HEK293 (cell line): ENCODE measurements at regions not wholly inside any gene's neighbourhood (a gene's known extent, or its start where the extent isn't known, plus 50 kb on each side); places are given as distances from the start of the nearest gene placed in this dataset.

ENCODE experiments used
- CTCF ChIA-PET: fragments of 350-600 bp; formaldehyde crosslinking; extraction: SDS; loops from one replicate; lab custom pipeline; 2021; ENCODE audit warnings: antibody characterized with exemption; lab: Yijun Ruan, JAX
- POLR2A ChIA-PET: fragments of 300-600 bp; formaldehyde crosslinking; extraction: SDS; loops from one replicate; lab custom pipeline; 2020; ENCODE audit warnings: antibody characterized with exemption, inconsistent platforms; lab: Yijun Ruan, JAX
- H3K27ac ChIP-seq: fragments of 200-500 bp; sonication (Bioruptor generic); 2 replicates; pipeline ENCODE4 v1.5.1; 2014; ENCODE audit warnings: low read depth, low read length, control low read depth, inconsistent platforms; ENCODE audit errors: extremely low read depth
- H3K36me3 ChIP-seq, 2 experiments: fragments of 200-500 bp in 1 of 2; sonication (Bioruptor generic) in 1 of 2; 1 replicate in 1 of 2; 2 replicates in 1 of 2; pipeline ENCODE4 v1.5.1; 2014 to 2017; ENCODE audit warnings: inconsistent platforms in 2 of 2, low read length in 2 of 2; ENCODE audit not compliant: control insufficient read depth in 2 of 2, insufficient read depth in 1 of 2
- H3K4me1 ChIP-seq: fragments of 200-500 bp; sonication (Bioruptor generic); 2 replicates; pipeline ENCODE4 v1.5.1; 2014; ENCODE audit warnings: mild to moderate bottlenecking, low read length, inconsistent platforms; ENCODE audit not compliant: control insufficient read depth, insufficient read depth
- H3K4me3 ChIP-seq: 2 replicates; pipeline ENCODE4 v1.5.1; 2011; ENCODE audit warnings: low read depth, mild to moderate bottlenecking, control low read depth, low read length, moderate library complexity
- H3K9me3 ChIP-seq: fragments of 200-500 bp; sonication (Bioruptor generic); 2 replicates; pipeline ENCODE4 v1.5.1; 2014; ENCODE audit warnings: low read depth, low read length, inconsistent platforms; ENCODE audit not compliant: control insufficient read depth, insufficient read depth
- GLIS2 ChIP-seq: fragments of 450-650 bp; formaldehyde crosslinking; IDR thresholded peaks from 2 replicates; pipeline ENCODE4 v1.5.1; 2016; ENCODE audit warnings: missing biosample characterization, missing genetic modification characterization
- KLF1 ChIP-seq: fragments of 450-650 bp; formaldehyde crosslinking; IDR thresholded peaks from 2 replicates; pipeline ENCODE4 v1.5.1; 2016; ENCODE audit warnings: missing biosample characterization, missing genetic modification characterization
- SALL2 ChIP-seq: fragments of 450-650 bp; formaldehyde crosslinking; IDR thresholded peaks from 2 replicates; pipeline ENCODE4 v1.5.0; 2017; ENCODE audit warnings: missing biosample characterization, mild to moderate bottlenecking, missing genetic modification characterization, borderline replicate concordance
- SETDB1 ChIP-seq: IDR thresholded peaks from one replicate; pipeline ENCODE4 v1.6.1; 2017; ENCODE audit warnings: mild to moderate bottlenecking, low read length, moderate library complexity, mixed read lengths; ENCODE audit not compliant: insufficient read length
- TRIM28 ChIP-seq: IDR thresholded peaks from 2 replicates; pipeline ENCODE4 v1.6.1; 2011; ENCODE audit warnings: low read length, control low read depth, borderline replicate concordance
- ZFP41 ChIP-seq: fragments of 450-650 bp; formaldehyde crosslinking; IDR thresholded peaks from 2 replicates; pipeline ENCODE4 v1.5.1; 2016; ENCODE audit warnings: missing biosample characterization, missing genetic modification characterization, borderline replicate concordance
- ZNF146 ChIP-seq: fragments of 450-650 bp; formaldehyde crosslinking; IDR thresholded peaks from 2 replicates; pipeline ENCODE4 v1.5.1; 2016; ENCODE audit warnings: missing biosample characterization, missing genetic modification characterization
- ZNF324 ChIP-seq: fragments of 450-650 bp; formaldehyde crosslinking; IDR thresholded peaks from 2 replicates; pipeline ENCODE4 v1.5.1; 2016; ENCODE audit warnings: missing biosample characterization, missing genetic modification characterization
- ZNF416 ChIP-seq: fragments of 450-650 bp; formaldehyde crosslinking; IDR thresholded peaks from 2 replicates; pipeline ENCODE4 v1.5.1; 2016; ENCODE audit warnings: missing biosample characterization, missing genetic modification characterization
- ZNF544 ChIP-seq: fragments of 450-650 bp; formaldehyde crosslinking; IDR thresholded peaks from 2 replicates; pipeline ENCODE4 v1.5.0; 2017; ENCODE audit warnings: missing biosample characterization, missing genetic modification characterization
- ZNF548 ChIP-seq: fragments of 450-650 bp; formaldehyde crosslinking; IDR thresholded peaks from 2 replicates; pipeline ENCODE4 v1.5.1; 2016; ENCODE audit warnings: missing biosample characterization, missing genetic modification characterization
- ZNF596 ChIP-seq: fragments of 450-650 bp; IDR thresholded peaks from 2 replicates; pipeline ENCODE4 v1.5.0; 2018; ENCODE audit warnings: missing biosample characterization, mild to moderate bottlenecking, missing genetic modification characterization, moderate library complexity
- ZNF768 ChIP-seq: fragments of 450-650 bp; formaldehyde crosslinking; IDR thresholded peaks from 2 replicates; pipeline ENCODE4 v1.5.1; 2018; ENCODE audit warnings: missing biosample characterization, mild to moderate bottlenecking, missing genetic modification characterization
- ZXDB ChIP-seq: fragments of 450-650 bp; formaldehyde crosslinking; IDR thresholded peaks from 2 replicates; pipeline ENCODE4 v1.5.1; 2016; ENCODE audit warnings: missing biosample characterization, missing genetic modification characterization
- TF ChIP-seq, protein P1 (sequence below): fragments of 450-650 bp; formaldehyde crosslinking; IDR thresholded peaks from 2 replicates; pipeline ENCODE4 v1.5.1; 2017; ENCODE audit warnings: missing biosample characterization, missing genetic modification characterization
- TF ChIP-seq, protein P2 (sequence below): fragments of 450-650 bp; formaldehyde crosslinking; IDR thresholded peaks from 2 replicates; pipeline ENCODE4 v1.5.1; 2016; ENCODE audit warnings: missing biosample characterization, missing genetic modification characterization
- TF ChIP-seq, protein P3 (sequence below): fragments of 450-650 bp; formaldehyde crosslinking; IDR thresholded peaks from 2 replicates; pipeline ENCODE4 v1.5.1; 2016; ENCODE audit warnings: missing biosample characterization, missing genetic modification characterization

DNA sequence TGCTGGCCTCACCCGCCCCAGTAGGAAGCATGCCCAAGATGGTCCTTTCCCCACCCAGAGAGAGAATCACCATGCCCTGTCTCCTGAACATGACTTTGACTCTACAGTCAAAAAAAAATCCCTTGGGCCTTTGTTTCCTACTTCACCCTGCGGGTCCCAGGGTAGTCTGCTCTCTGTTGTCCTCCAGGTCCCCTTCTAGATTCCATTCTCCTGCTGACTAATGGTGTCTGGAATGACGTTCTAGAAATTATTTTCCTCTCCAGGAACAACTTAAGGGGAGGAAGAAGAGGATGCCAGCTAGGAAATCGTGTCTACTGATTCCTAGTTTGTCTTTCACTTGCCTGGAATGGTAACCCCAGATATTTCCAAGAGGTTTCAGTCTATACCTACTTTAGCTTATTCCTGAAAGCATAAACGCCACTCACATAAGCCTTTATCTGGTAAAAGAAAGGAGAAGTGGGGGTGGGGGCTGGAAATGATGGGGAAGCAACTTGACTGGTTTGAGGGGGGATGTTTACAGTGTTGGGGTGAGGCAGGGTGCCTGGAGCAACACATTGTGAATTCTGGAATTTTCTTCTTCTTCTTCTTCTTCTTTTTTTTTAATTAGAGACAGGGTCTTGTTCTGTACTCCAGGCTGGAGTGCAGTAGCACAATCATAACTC lies 93.9 kb downstream of the SNX18 start (continued):
- TF ChIP-seq, protein P1, sequence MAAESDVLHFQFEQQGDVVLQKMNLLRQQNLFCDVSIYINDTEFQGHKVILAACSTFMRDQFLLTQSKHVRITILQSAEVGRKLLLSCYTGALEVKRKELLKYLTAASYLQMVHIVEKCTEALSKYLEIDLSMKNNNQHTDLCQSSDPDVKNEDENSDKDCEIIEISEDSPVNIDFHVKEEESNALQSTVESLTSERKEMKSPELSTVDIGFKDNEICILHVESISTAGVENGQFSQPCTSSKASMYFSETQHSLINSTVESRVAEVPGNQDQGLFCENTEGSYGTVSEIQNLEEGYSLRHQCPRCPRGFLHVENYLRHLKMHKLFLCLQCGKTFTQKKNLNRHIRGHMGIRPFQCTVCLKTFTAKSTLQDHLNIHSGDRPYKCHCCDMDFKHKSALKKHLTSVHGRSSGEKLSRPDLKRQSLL (tag by site-specific recombination): no peak
- TF ChIP-seq SALL2 (tag by site-specific recombination) (no peak), ZNF596 (no peak), ZXDB (tag by site-specific recombination) (no peak), ZNF548 (tag by site-specific recombination) (no peak)
- TF ChIP-seq, protein P2, sequence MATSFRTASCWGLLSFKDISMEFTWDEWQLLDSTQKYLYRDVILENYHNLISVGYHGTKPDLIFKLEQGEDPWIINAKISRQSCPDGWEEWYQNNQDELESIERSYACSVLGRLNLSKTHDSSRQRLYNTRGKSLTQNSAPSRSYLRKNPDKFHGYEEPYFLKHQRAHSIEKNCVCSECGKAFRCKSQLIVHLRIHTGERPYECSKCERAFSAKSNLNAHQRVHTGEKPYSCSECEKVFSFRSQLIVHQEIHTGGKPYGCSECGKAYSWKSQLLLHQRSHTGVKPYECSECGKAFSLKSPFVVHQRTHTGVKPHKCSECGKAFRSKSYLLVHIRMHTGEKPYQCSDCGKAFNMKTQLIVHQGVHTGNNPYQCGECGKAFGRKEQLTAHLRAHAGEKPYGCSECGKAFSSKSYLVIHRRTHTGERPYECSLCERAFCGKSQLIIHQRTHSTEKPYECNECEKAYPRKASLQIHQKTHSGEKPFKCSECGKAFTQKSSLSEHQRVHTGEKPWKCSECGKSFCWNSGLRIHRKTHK (tag by site-specific recombination): no peak
- TF ChIP-seq, all 188 proteins: peak for 0

DNA sequence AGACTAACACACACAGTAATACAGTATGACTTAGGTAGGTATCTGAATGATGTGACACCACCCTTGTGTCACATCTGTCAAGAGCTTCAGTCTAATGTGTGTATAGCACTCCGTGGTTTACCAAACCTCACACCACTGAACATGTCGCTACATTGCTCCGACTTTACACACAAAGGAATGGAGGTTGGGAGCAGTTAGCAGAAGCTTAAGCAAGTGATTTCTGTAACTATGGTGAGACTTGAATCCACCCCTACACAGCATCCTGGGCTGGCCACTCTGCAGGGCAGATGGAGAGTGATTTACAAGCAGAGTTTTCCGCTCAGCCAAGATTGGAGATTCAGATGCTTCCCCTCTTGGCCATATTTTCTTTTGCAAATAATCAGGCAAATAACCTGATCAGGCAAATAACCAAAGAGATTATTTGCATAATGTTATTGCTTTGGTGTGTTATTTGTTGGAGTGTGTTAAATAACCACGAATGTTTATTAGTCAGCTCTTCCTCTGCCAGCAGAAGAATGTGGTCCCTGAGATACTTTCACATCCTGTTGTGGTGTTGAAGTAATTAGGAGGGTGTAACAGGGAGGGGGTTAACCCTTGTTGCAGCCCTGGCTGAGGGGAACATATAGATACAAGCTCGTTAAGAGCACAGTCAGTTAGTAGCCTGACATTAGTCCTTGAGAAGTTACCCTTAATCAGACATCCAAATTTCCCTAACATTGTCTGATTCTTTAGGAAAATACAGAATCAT lies 92.8 kb downstream of the SNX18 start:
- no peaks in the 10 kb centered on the region for H3K9me3 ChIP-seq
- TF ChIP-seq KLF1 (tag by site-specific recombination) (no peak), ZNF768 (tag by site-specific recombination) (no peak), ZNF324 (tag by site-specific recombination) (no peak), ZNF146 (tag by site-specific recombination) (no peak), ZNF544 (tag by site-specific recombination) (no peak), TRIM28 (no peak), ZNF416 (tag by site-specific recombination) (no peak), ZFP41 (no peak), GLIS2 (no peak), SETDB1 (no peak)
- TF ChIP-seq, protein P3, sequence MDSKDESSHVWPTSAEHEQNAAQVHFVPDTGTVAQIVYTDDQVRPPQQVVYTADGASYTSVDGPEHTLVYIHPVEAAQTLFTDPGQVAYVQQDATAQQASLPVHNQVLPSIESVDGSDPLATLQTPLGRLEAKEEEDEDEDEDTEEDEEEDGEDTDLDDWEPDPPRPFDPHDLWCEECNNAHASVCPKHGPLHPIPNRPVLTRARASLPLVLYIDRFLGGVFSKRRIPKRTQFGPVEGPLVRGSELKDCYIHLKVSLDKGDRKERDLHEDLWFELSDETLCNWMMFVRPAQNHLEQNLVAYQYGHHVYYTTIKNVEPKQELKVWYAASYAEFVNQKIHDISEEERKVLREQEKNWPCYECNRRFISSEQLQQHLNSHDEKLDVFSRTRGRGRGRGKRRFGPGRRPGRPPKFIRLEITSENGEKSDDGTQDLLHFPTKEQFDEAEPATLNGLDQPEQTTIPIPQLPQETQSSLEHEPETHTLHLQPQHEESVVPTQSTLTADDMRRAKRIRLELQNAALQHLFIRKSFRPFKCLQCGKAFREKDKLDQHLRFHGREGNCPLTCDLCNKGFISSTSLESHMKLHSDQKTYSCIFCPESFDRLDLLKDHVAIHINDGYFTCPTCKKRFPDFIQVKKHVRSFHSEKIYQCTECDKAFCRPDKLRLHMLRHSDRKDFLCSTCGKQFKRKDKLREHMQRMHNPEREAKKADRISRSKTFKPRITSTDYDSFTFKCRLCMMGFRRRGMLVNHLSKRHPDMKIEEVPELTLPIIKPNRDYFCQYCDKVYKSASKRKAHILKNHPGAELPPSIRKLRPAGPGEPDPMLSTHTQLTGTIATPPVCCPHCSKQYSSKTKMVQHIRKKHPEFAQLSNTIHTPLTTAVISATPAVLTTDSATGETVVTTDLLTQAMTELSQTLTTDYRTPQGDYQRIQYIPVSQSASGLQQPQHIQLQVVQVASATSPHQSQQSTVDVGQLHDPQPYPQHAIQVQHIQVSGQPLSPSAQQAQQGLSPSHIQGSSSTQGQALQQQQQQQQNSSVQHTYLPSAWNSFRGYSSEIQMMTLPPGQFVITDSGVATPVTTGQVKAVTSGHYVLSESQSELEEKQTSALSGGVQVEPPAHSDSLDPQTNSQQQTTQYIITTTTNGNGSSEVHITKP (tag by site-specific recombination): no peak
- TF ChIP-seq, all 188 proteins: peak for 0
- ChIA-PET POLR2A (no interaction called here), CTCF (no interaction called here)
- H3K4me3 ChIP-seq: no peak overlapping the region
- no peaks in the 10 kb centered on the region for H3K4me1 ChIP-seq
- H3K36me3 ChIP-seq: no peaks in the 10 kb centered on the region
- no peak overlapping the region for H3K27ac ChIP-seq
